HTR-8/SVneo (cell line): ENCODE measurements at regions not wholly inside any gene's neighbourhood (a gene's known extent, or its start where the extent isn't known, plus 50 kb on each side); places are given as distances from the start of the nearest gene placed in this dataset.
"Not testable (repeated sequence)": the region's sequence is repeated elsewhere in the genome, so short reads cannot be mapped to it uniquely, and the experiment has no call there.

Experiments used
- DNase-seq: peaks from one replicate; pipeline ENCODE4 v3.0.0; 2011; ENCODE audit warnings: low spot score, mixed read lengths; ENCODE audit not compliant: insufficient read length
- FAIRE-seq: peaks from 2 replicates; lab custom pipeline; 2011; peaks lifted over from hg19 to GRCh38; lab: Jason Lieb, UNC

DNA sequence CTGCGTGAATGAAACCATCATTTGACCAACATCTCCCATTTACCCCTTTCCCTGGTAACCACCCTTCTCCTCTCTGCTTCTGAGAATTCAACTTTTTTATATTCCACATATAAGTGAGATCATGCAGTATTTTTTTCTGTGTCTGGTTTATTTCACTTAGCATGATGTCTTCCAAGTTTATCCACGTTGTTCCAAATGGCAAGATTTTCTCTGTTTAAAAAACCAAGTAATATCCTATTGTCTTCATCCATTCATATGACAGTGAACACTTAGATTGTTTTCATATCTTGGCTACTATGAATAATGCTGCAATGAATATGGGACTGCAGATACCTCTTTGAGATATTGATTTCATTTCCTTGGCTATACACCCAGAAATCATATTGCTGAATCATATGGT is 362.4 kb upstream of the SLC7A11 start:
- FAIRE-seq (no peak), DNase-seq (no peak)

DNA sequence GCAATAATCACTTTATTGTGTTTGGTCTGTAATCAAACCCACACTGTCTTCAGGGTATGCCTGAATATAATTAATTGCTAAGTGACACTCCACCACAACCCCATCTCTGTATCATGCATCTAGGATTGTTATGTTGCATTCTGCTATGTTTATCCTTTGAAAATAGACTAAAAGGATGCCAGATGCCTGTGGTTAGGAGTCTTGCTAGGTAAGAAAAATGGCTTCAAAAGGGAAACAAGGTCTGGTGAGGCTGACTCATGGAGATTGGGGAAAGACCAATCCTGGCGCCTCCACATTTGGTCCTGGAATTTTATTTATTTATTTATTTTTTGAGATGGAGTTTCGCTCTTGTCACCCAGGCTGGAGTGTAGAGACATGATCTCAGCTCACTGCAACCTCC is 360.5 kb upstream of the SLC7A11 start:
- FAIRE-seq, result no peak

DNA sequence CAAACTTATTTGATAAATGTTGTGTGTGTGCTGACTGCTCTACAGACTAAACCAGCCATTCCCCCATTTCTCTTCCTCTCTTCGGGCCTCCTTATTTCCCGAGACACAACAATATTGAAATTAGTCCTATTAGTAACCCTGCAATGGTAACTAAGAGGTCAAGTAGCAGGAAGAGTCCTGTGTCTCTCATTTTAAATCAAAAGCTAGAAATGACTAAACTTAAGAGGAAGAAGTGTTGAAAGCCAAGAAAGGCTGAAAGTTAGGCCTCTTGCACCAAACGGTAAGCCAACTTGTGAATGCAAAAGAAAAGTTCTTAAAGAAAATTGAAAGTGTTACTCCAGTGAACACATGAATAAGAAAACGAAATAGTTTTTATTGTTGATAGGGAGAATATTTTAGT is 357.8 kb upstream of the SLC7A11 start:
- no peak for FAIRE-seq

More for the DNA sequence above, 360.5 kb upstream of the SLC7A11 start:
- no peak for DNase-seq

DNA sequence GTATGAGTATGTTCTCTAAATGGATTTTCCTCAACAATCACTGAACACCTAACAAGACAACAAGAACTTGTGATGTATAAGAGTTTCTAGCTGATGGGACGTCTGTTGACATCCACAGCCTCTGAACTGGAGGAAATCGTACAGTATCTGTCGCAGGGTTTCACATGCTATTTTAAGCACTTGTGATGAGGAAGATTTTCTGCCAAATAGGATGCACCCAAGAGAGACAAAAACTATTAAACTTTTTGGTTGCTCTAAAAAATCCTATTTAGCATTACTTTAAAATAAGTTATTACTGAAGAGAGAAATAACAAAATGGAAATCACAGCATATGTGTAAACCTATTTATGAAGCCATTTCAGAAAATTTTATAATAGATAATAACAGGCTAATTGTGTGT is 356.1 kb upstream of the SLC7A11 start:
- no peak for FAIRE-seq
- no peak for DNase-seq

More for the DNA sequence above, 357.8 kb upstream of the SLC7A11 start:
- DNase-seq, result no peak

DNA sequence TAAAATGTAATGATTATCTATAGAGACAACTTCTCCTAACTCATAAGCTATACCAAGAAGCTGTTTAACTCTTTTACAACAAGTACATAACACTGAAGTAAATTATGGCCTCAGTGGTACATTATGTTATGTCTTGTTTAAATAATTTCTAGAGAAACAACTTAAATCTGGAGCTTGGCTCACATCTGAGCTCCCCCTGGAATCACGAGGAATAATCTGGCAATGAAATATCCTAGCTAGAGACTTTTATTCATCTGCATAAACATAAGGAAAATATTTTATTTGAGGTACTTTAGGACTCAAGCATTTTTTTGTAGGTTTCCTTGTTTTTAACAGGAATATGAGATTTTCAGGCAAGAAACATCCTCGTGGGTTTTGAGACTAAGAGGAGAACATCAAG is 354.7 kb upstream of the SLC7A11 start:
- no peak for FAIRE-seq

DNA sequence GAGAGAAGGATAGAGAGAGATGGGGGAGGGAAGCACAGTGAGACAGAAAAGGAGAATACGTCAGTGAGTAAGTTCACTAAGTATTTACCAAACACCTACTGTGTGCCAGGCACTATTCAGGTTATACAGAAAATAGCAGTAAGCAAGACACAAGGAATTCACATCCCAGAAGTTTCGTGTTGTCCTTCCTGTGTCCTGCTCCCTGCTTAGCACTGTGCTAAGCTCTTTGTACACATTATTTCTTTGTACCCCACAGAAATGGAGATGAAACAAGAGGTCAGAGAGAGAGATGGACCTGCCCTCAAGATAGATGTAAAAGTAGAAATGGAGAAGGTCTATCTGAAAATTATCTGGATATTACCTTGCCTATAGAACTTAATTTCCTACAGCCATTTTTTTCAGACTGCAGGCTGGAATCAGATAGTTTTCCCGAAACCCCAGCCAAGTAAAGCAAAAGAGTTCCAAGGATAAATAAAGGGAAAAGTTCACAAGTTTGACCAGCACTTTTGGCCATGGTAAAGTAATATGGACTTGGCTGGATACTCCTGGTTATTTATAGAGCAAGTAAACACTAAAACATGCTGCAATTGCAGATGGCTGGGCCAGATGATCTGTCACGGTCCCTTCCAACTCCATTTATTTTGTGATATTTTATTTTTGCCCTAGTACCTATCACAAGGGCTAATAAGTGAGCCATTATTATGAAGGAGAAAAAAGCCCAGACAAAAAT is 353.7 kb upstream of the SLC7A11 start:
- DNase-seq, result no peak
- FAIRE-seq, result no peak

More for the DNA sequence above, 354.7 kb upstream of the SLC7A11 start:
- no peak for DNase-seq

DNA sequence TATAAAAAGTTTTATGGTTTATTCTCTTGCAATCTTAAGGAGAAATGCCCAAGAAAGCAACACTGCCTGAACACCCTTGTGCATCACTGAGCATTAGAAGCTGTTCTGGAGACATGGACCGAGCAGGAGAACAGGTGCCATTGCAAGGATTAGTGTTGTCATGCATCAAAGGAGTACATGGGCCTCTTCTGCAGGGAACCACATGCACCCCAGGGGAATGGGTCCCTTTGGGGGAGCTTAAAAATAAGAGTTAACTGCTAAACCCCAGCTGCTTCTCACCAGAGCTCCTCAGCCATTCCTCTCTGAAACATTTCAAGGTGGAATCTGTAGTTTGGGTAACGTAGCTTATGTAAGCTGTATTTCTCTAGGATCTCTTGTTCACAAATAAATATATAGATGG is 353.0 kb upstream of the SLC7A11 start:
- no peak for FAIRE-seq

DNA sequence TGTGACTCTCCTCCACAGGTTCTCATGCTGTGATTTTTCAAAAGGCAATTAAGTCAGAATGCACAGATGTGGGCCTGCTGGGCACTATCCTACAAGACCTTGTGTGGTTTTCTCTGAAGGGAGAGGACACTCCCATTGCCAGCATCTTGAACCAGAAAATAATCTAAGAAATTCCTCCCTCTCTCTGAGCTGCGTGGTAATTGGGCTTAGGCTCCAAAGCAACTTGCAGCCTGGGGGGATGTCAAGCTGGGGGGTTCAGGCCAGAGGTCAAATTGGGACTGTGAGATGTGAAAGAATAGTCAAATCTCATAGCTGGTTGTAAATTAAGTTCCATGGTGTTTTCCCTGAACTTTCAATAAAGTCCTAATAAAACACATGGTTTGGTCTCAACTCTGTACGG is 350.6 kb upstream of the SLC7A11 start:
- no peak for DNase-seq
- no peak for FAIRE-seq

More for the DNA sequence above, 353.0 kb upstream of the SLC7A11 start:
- DNase-seq, result no peak

DNA sequence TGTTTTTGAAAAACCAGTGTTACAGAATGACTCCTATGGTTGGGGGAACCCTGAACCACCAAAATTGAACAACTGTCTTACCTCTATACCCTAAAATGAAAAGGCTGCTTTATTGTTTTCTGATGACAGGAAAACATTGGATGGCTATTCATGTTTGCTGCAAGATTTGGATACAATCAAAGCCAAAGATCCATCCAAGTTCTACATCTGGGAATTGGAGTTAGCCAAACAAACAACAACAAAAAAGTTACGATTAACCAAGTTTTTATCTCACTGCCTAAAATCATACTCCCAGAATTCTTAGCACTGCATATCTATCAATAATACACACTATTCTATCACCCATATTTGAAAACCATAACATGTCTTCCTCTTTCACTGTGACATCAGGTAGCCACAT is 349.7 kb upstream of the SLC7A11 start:
- no peak for DNase-seq
- no peak for FAIRE-seq

DNA sequence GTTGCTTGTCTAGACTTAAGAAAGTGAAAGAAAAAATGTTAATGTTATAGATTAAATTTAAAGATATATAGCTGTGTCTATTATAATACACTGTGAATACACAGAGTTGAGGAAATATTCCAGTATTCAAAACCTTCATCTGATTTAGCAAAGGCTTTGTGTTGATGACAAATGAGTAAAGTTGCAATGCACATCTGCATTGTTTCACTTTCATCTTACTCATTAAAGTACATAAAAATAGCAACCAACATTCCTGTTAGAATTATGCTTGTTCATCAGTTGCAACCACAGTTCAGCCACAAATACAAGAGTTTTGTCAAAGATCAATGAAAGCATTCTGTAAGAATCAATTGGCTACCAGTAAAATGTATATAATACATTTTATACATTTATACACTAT is 346.4 kb upstream of the SLC7A11 start:
- no peak for DNase-seq
- no peak for FAIRE-seq

DNA sequence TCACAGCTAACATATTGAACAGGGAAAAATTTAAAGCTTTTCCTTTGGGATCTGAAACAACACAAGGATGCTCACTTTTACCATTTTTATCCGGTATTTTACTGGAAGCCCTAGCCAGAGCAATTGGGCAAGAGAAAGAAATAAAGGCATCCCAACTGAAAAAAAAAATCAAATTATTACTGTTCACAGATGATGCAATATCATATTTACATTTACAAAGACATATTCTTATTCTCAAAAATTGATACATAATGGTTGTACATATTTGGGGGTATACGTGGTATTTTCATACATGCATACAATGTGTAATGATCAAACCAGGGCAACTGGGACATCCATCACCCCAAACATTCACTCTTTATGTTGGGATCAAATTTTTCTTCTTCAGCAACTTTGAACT is 337.0 kb upstream of the SLC7A11 start:
- FAIRE-seq (no peak), DNase-seq (no peak)

DNA sequence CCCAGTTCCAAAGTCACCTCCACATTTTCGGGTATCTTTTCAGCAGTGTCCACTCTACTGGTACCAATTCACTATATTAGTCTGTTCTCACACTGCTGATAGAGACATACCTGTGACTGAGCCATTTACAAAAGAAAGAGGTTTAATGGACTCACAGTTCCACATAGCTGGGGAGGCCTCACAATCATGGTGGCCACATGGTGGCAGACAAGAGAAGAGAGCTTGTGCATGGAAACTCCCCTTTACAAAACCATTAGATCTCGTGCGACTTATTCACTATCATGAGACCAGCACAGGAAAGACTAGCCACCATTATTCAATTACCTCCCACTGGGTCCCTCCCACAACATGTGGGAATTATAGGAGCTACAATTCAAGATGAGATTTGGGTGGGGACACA is 335.7 kb upstream of the SLC7A11 start:
- DNase-seq, FAIRE-seq: not testable (repeated sequence)

DNA sequence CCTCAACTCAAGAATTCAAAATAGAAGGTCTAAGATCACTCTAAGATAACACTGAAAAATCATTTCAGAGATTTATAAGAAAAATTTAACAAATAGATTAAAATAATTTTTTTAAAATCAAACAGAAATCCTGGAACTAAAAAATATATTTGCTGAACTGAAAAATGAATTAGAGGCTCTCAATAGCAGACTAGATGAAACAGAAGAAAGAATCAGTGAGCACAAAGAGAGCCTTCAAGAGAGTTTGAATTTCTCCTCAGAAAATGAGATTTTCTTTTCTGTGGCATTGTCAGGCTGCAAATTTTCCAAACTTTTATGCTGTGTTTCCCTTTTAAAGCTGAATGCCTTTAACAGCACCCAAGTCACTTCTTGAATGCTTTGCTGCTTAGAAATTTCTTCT is 335.0 kb upstream of the SLC7A11 start:
- DNase-seq, result no peak
- FAIRE-seq, result no peak

DNA sequence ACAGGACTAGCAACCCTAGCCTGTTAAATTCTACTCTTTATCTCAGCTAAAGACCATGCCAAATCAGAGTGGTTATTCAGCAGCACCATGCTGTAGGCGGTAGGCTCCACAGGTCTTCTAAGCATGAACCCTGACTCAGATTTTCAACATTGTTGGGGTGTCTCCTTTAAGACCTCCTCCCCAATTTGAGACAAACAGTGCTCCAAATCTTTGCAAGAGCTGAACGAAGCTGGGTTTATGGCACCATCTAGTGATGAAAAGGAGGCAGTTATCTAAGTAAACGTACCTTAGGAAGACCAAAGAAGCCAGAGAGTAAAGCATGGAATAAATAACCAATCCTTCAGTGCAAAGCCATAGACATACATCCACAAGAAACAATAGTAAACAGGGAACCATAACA is 334.5 kb upstream of the SLC7A11 start:
- DNase-seq, result peak; percentile 9

DNA sequence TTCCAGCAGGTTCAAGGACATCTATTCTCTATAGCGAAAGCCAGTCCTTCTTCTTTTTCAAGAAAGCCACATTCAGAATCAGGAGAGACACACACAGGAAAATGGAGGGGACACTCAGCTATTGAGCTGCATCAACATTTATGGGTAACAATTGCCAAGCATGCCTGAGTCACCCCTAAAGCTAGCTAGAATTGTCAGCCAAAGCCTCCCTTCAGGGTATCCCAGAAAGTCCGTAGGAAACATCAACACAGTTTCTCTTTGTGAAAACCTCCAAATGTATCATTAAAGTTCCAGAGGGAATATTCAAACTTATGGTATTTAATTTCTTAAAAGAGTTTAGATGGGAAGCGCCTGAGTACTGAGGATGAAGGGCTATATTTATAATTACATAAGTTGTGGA is 331.1 kb upstream of the SLC7A11 start:
- DNase-seq, result no peak

More for the DNA sequence above, 334.5 kb upstream of the SLC7A11 start:
- no peak for FAIRE-seq

DNA sequence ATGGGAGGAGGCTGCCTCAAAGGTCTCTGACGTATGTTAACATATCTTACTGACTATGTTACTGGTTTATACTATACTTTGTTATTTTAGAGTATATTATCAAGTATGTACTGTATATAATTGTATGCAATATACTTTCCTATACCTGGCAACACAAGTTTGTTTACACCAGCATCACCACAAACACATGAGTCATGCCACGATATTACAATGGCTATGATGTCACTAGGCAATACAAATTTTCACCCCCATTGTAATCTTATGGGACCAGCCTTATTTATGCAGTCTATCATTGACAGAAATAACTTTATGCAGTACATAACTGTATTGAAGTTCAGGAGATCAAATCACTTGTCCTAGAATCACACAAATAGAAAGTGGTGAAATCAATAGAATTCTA is 329.9 kb upstream of the SLC7A11 start:
- no peak for DNase-seq
- no peak for FAIRE-seq

More for the DNA sequence above, 331.1 kb upstream of the SLC7A11 start:
- FAIRE-seq, result no peak

DNA sequence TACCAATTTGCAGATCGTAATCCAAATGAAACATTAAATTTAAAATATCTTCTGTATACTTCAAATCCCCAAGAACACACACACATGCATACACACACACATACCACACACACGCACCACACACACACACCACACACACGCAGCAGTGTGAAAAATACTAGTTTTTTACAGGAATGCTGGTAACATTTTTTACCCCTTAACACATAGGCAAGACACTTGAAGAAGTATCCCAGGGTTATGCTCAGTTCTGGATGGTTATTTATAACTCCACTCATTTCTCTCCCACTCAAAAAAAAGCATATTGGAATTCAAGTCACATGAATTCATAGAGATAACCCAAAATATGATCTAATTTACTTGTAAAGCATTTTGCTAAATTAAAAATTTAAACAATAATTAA is 325.5 kb upstream of the SLC7A11 start:
- FAIRE-seq (no peak), DNase-seq (no peak)

DNA sequence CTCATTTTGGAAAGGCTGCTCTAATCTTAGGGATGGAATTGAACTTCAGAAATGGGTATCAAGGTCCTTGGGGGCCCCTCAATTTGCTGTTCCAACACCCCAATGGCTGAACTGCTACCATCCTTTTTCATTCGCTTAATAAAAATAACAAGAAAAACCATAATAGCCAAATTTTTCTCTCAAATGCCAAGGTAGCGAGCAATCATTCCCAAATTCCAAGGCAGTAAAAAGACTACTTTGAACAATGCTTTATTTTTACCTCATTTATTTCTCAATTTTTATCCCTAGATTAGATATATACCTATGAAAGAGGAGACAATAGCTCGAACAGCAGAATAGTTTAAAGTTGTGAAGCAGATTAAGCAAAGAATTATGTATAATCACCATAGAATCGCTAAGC is 323.4 kb upstream of the SLC7A11 start:
- DNase-seq (no peak), FAIRE-seq (no peak)

DNA sequence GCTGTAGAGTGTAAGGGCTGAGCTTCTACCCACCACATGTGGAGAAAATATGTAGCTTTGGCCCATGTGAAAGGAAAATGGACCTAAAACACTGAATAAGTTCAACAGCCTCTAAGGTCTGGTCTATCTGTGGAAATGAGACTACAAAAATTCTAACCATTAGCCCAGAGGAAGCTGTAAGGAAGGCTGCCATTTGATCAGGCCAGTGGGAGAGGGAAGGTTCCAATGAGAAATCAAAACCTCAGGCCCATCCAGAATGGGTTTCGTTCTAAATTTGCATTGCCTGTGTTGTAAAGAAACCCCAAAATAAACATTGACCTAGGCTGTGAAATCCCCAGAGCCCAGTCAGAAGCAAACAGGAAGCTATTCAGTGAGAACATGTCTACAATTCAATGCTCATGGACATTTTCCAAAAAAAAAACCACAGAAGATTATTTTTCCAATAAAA is 320.4 kb upstream of the SLC7A11 start:
- FAIRE-seq (no peak), DNase-seq (no peak)

DNA sequence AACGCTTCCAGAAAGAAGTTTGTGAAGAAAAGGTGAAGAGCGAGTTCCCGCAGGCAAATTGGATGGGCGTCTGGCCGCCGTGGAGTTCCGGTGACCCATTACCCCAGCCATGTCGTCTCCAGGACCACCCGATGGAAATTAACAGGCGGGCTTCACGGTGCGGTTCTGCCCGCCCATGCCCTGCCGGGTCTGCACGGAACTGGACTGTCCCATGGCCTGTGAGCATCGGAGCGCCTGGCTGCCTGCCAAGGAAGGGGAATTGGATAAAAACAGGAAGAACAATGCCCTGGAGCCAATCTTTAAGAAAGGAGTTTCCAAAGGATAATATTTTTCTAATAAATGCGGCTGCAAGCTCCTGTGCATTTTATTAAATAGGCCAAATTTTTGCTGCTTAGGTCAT is 319.8 kb upstream of the SLC7A11 start:
- no peak for FAIRE-seq

DNA sequence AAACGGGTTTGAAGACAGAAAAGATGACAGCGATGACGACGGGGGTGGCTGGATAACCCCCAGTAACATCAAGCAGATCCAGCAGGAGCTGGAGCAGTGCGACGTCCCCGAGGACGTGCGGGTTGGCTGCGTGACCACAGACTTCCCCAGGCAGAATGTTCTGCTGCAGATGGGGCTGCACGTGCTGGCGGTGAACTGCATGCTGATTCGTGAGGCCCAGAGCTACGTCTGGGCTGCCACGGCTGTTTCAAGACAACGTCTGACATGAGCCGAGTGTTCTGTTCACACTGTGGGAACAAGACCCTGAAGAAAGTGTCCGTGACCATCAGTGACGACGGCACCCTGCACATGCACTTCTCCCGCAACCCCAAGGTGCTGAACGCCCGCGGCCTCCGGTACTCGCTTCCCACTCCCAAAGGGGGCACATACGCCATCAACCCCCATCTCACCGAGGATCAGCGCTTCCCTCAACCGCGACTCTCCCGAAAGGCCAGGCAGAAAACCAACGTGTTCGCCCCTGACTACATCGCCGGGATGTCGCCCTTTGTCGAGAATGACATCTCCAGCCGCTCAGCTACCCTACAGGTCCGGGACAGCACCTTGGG is 319.2 kb upstream of the SLC7A11 start:
- no peak for DNase-seq
- peak; percentile 69 for FAIRE-seq

More for the DNA sequence above, 319.8 kb upstream of the SLC7A11 start:
- no peak for DNase-seq

DNA sequence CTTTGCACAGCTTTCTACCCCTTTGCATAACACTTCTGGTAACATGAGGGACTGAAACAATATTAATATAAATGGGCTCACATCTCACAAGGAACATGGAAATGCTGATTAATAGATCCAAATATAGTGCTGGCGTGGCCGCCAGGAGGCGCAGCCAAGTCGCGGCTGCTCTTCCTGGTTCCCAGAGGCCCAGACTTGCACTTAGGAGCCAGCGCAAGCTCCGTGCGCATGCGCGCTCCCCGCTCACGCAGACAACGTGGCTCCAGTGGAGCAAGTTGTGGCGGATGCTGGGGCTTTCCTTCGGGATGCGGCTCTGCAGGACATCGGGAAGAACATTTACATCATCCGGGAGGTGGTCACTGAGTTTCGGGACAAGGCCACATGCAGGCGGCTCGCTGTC is 318.3 kb upstream of the SLC7A11 start:
- DNase-seq (no peak), FAIRE-seq (no peak)
